ENCODE measurements at regions not wholly inside any gene's neighbourhood (a gene's known extent, or its start where the extent isn't known, plus 50 kb on each side); places are given as distances from the start of the nearest gene placed in this dataset.

GRCh38 chr13:22387899-22388298 lies 717.0 kb downstream of the FGF9 start (continued):
- TF ChIP-seq, protein P1, sequence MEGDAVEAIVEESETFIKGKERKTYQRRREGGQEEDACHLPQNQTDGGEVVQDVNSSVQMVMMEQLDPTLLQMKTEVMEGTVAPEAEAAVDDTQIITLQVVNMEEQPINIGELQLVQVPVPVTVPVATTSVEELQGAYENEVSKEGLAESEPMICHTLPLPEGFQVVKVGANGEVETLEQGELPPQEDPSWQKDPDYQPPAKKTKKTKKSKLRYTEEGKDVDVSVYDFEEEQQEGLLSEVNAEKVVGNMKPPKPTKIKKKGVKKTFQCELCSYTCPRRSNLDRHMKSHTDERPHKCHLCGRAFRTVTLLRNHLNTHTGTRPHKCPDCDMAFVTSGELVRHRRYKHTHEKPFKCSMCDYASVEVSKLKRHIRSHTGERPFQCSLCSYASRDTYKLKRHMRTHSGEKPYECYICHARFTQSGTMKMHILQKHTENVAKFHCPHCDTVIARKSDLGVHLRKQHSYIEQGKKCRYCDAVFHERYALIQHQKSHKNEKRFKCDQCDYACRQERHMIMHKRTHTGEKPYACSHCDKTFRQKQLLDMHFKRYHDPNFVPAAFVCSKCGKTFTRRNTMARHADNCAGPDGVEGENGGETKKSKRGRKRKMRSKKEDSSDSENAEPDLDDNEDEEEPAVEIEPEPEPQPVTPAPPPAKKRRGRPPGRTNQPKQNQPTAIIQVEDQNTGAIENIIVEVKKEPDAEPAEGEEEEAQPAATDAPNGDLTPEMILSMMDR (IDR thresholded peaks at IDR 0.05; ENCODE audit: control extremely low read depth in 1 of 3, insufficient read depth in 1 of 3, low read depth in 1 of 3, low read length in 3 of 3) = no peak
- TF ChIP-seq E2F6 (IDR thresholded peaks at IDR 0.05) (no peak), MAFK (IDR thresholded peaks at IDR 0.05; ENCODE audit: low read depth, low read length) (no peak), RXRA (IDR thresholded peaks at IDR 0.05; ENCODE audit: insufficient read depth, low read depth, low read length) (no peak), SIRT6 (IDR thresholded peaks at IDR 0.05; ENCODE audit: low read length) (no peak), CEBPB (IDR thresholded peaks at IDR 0.05; ENCODE audit: low read depth, low read length) (no peak), ATF3 (IDR thresholded peaks at IDR 0.05; ENCODE audit: insufficient read depth, low read depth, low read length) (no peak)
